ENCODE measurements at regions not wholly inside any gene's neighbourhood (a gene's known extent, or its start where the extent isn't known, plus 50 kb on each side); places are given as distances from the start of the nearest gene placed in this dataset.

DNA sequence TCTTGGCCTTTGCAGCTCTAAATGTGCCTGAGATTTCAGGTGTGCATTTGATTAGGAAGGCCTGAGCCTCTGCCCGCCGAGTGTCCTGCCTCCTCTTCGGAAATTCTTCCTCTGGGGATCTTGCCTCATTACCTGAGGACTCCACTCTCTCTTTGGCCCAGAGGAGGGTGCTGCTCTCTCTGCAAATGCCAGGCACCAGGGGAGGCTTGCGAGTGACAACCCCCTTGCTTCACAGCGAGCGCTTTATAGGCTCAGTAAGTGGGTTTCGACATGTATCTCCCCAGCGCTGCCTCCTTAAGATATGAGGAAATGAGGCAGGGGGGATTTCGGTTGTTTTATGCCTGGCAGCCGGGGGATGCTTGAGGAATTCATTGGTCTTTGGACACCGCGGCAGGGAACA lies 423.9 kb downstream of the GLRX3 start:
- in situ Hi-C loops (cut with HindIII; ENCODE audit: low sequenced_read_pairs) = no loop called here
- no peak for TF ChIP-seq CTCF (IDR thresholded peaks at IDR 0.05; ENCODE audit: low read depth, low read length)
- H3K4me3 ChIP-seq (ENCODE audit: low read depth, low read length) = no peak overlapping the region
- DNase-seq (ENCODE audit: low read depth, low spot score) = no peak

DNA sequence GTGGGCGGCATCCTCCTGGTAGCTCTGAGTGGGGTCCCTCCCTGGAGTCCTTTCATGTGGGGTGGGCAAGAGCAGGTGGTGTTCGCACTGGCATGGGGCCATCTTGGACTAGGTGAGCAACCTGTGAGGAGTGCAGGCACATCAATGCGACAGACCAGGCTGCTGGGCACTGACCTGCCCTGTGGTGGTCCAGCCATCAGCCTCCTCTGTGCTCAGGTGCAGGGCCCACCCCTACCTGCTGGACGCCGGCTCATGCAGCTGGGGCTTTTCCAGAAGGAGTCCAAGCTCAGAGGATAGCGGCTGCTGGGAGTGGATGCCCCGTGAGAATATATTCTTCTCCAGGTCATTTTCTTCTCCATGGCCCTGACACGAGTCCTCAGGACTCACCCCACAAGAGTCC lies 424.4 kb downstream of the GLRX3 start:
- in situ Hi-C loops (cut with HindIII; ENCODE audit: low sequenced_read_pairs) = no loop called here
- H3K4me3 ChIP-seq (ENCODE audit: low read depth, low read length) = no peak overlapping the region
- no peak for DNase-seq (ENCODE audit: low read depth, low spot score)
- TF ChIP-seq CTCF (IDR thresholded peaks at IDR 0.05; ENCODE audit: low read depth, low read length) = no peak

- TF ChIP-seq CTCF (IDR thresholded peaks at IDR 0.05; ENCODE audit: low read depth, low read length) = no peak
- DNase-seq (ENCODE audit: low read depth, low spot score) = no peak
- in situ Hi-C loops (cut with HindIII; ENCODE audit: low sequenced_read_pairs) = no loop called here
- no peak overlapping the region for H3K4me3 ChIP-seq (ENCODE audit: low read depth, low read length)
Measured at GRCh38 chr10:130561681-130562080, 425.5 kb downstream of the GLRX3 start.

GRCh38 chr10:130567011-130567410 lies 430.8 kb downstream of the GLRX3 start:
- in situ Hi-C loops (cut with HindIII; ENCODE audit: low sequenced_read_pairs) = no loop called here
- no peak overlapping the region for H3K4me3 ChIP-seq (ENCODE audit: low read depth, low read length)
- no peak for DNase-seq (ENCODE audit: low read depth, low spot score)
- no peak for TF ChIP-seq CTCF (IDR thresholded peaks at IDR 0.05; ENCODE audit: low read depth, low read length)

DNA sequence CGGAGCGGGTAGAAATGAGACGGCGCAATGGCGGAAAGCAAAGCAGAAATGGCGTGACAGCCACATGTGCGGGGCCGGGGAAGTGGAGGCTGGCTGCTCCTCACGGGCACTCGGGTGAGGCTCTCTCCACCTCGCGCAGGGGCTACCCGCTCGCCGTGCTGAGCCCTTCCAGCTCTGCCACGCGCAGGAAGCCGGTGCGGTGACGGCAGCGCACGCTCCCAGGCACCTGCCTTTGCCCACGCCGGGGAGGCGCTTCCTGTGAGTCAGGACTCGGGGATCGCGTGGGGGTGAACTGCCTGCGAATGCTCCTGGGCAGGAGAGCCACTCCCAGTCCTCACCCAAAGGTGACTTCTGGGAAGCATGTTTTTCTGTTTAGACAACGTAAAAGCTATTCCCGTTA lies 431.2 kb downstream of the GLRX3 start:
- no peak overlapping the region for H3K4me3 ChIP-seq (ENCODE audit: low read depth, low read length)
- no peak for DNase-seq (ENCODE audit: low read depth, low spot score)
- no peak for TF ChIP-seq CTCF (IDR thresholded peaks at IDR 0.05; ENCODE audit: low read depth, low read length)
- in situ Hi-C loops (cut with HindIII; ENCODE audit: low sequenced_read_pairs) = no loop called here

DNA sequence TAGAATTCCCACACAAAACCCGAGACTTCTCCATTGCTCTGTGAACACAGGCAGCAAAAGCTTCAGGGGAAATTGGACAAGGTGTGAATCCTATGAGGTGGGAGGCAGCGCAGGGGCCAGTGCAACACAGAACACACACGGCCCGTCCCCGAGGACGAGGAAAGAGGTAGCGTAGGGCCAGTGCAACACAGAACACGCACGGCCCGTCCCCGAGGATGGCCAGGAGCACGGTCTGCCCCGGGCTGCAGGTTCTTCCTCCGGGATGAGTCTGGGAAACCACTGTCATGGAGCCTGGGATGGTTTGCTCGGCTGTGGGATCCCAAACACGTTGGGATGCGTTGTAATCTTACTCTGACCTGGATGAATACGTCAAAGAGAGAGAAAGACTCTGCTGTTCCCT lies 432.1 kb downstream of the GLRX3 start:
- no peak for DNase-seq (ENCODE audit: low read depth, low spot score)
- in situ Hi-C loops (cut with HindIII; ENCODE audit: low sequenced_read_pairs) = no loop called here
- no peak overlapping the region for H3K4me3 ChIP-seq (ENCODE audit: low read depth, low read length)
- TF ChIP-seq CTCF (IDR thresholded peaks at IDR 0.05; ENCODE audit: low read depth, low read length) = no peak

GRCh38 chr10:130570074-130570473 lies 433.9 kb downstream of the GLRX3 start:
- no peak for TF ChIP-seq CTCF (IDR thresholded peaks at IDR 0.05; ENCODE audit: low read depth, low read length)
- in situ Hi-C loops (cut with HindIII; ENCODE audit: low sequenced_read_pairs) = no loop called here
- no peak overlapping the region for H3K4me3 ChIP-seq (ENCODE audit: low read depth, low read length)
- no peak for DNase-seq (ENCODE audit: low read depth, low spot score)
